Vagina (tissue), 2 donors: ENCODE measurements at regions not wholly inside any gene's neighbourhood (a gene's known extent, or its start where the extent isn't known, plus 50 kb on each side); places are given as distances from the start of the nearest gene placed in this dataset.

Source experiments
- DNase-seq, 2 donors: peaks; one replicate each; pipeline ENCODE4 v3.0.0-alpha.2; 2017; ENCODE audit errors: extremely low spot score in 2 of 2
- H3K27ac ChIP-seq: fragments of 200-600 bp; sonication (generic); one replicate; pipeline ENCODE4 v1.5.1; 2019
- H3K27me3 ChIP-seq: fragments of 200-600 bp; sonication (generic); one replicate; pipeline ENCODE4 v1.5.1; 2019
- H3K36me3 ChIP-seq, 2 donors: fragments of 200-600 bp; sonication (generic); one replicate each; pipeline ENCODE4 v1.5.1; 2017 to 2019
- H3K4me1 ChIP-seq: fragments of 200-600 bp; sonication (generic); one replicate; pipeline ENCODE4 v1.5.1; 2019
- H3K4me3 ChIP-seq, 2 donors: fragments of 200-600 bp; sonication (generic); 1 replicate in 1 of 2; 2 replicates in 1 of 2; pipeline ENCODE4 v1.5.1; 2016 to 2019
- H3K9me3 ChIP-seq: fragments of 200-600 bp; sonication (generic); one replicate; pipeline ENCODE4 v1.5.1; 2019
- POLR2A ChIP-seq, 2 donors: fragments of 450-650 bp; IDR thresholded peaks; one replicate each; pipeline ENCODE4 v1.6.1; 2017; ENCODE audit warnings: antibody characterized with exemption in 2 of 2, mild to moderate bottlenecking in 2 of 2, moderate library complexity in 2 of 2
- POLR2AphosphoS5 ChIP-seq, 2 donors: sonication (generic); formaldehyde crosslinking; IDR thresholded peaks; one replicate each; pipeline ENCODE4 v1.9.0; 2017; ENCODE audit warnings: antibody characterized with exemption in 2 of 2, mild to moderate bottlenecking in 2 of 2, low read depth in 1 of 2; ENCODE audit not compliant: insufficient read depth in 1 of 2
- intact Hi-C: fragments of 100-400 bp; cut with DNase I; formaldehyde crosslinking; loops from one replicate; pipeline ENCODE4 v1.15.1; 2023
- TF ChIP-seq, protein P1 (sequence below), 3 experiments: fragments of 450-650 bp in 2 of 3; fragments of 200-600 bp in 1 of 3; sonication (generic) in 1 of 3; IDR thresholded peaks; one replicate each; pipeline ENCODE4 v1.5.1; 2017 to 2019; ENCODE audit warnings: antibody characterized with exemption in 3 of 3, mild to moderate bottlenecking in 2 of 3, moderate library complexity in 2 of 3

DNA sequence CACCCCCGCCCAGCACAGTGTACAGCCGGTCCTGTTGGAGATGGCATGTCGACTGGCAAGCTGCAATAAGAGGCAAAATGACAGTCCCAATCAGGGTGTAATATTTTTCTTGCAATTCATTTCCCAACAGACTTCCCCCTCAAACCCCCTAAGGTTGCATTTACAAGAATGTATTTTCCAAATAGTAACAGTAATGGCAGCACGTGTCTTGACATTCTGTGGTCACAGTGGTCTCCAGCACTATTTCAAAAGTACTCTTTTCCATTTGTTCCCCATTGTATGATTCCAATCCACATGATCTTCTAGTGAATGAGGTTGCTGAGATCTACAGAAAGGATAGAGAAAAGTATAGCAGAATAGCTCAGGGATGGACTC, 97.8 kb upstream of the CARMIL1 start:
- H3K4me1 ChIP-seq = peaks cover 12% of the 10 kb centered on the region
- DNase-seq = no peak

DNA sequence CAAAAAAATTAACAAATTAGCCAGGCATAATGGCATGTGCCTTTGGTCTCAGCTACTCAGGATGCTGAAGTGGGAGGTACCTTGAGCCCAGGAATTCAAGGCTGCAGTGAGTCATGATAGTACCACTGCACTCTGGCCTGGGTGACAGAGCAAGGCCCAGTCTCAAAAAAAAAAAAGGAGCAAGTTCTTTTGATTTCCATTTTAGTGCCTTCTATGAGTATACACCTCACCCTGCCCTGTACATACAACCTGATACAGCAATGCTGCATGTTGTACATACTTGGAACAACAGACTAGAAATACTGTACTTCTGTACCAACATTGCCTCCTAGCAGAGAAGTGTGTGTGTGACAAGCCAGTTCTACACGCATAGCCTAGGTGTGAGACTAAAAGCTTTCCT, 97.3 kb upstream of the CARMIL1 start:
- no peaks in the 10 kb centered on the region for H3K9me3 ChIP-seq
- H3K4me1 ChIP-seq = peaks cover 12% of the 10 kb centered on the region
- TF ChIP-seq POLR2A (IDR thresholded peaks at IDR 0.05) (no peak), POLR2AphosphoS5 (IDR thresholded peaks at IDR 0.05; ENCODE audit: insufficient read depth in 1 of 2, low read depth in 1 of 2) (no peak)
- TF ChIP-seq, protein P1, sequence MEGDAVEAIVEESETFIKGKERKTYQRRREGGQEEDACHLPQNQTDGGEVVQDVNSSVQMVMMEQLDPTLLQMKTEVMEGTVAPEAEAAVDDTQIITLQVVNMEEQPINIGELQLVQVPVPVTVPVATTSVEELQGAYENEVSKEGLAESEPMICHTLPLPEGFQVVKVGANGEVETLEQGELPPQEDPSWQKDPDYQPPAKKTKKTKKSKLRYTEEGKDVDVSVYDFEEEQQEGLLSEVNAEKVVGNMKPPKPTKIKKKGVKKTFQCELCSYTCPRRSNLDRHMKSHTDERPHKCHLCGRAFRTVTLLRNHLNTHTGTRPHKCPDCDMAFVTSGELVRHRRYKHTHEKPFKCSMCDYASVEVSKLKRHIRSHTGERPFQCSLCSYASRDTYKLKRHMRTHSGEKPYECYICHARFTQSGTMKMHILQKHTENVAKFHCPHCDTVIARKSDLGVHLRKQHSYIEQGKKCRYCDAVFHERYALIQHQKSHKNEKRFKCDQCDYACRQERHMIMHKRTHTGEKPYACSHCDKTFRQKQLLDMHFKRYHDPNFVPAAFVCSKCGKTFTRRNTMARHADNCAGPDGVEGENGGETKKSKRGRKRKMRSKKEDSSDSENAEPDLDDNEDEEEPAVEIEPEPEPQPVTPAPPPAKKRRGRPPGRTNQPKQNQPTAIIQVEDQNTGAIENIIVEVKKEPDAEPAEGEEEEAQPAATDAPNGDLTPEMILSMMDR (IDR thresholded peaks at IDR 0.05) = no peak
- H3K27ac ChIP-seq = no peak overlapping the region
- intact Hi-C loops = loop anchor here (10.0 kb wide), 1 partner anchor 47 kb away; no protein-coding TSS in a partner anchor
- no peaks in the 10 kb centered on the region for H3K36me3 ChIP-seq
- no peak overlapping the region for H3K4me3 ChIP-seq
- H3K27me3 ChIP-seq = no peaks in the 10 kb centered on the region
- DNase-seq = no peak

More for the DNA sequence above, 97.8 kb upstream of the CARMIL1 start:
- intact Hi-C loops = loop anchor here (10.0 kb wide), 1 partner anchor 47 kb away; no protein-coding TSS in a partner anchor
- no peak overlapping the region for H3K27ac ChIP-seq
- H3K27me3 ChIP-seq = no peaks in the 10 kb centered on the region
- H3K9me3 ChIP-seq = no peaks in the 10 kb centered on the region
- TF ChIP-seq, protein P1 (IDR thresholded peaks at IDR 0.05) = no peak
- TF ChIP-seq POLR2AphosphoS5 (IDR thresholded peaks at IDR 0.05; ENCODE audit: insufficient read depth in 1 of 2, low read depth in 1 of 2) = no peak
- TF ChIP-seq POLR2A (IDR thresholded peaks at IDR 0.05) = no peak
- no peak overlapping the region for H3K4me3 ChIP-seq
- no peaks in the 10 kb centered on the region for H3K36me3 ChIP-seq

- no peak for DNase-seq
- H3K27me3 ChIP-seq = no peaks in the 10 kb centered on the region
- intact Hi-C loops = loop anchor here (10.0 kb wide), 1 partner anchor 52 kb away; no protein-coding TSS in a partner anchor
- TF ChIP-seq, protein P1 (IDR thresholded peaks at IDR 0.05) = no peak
- no peak overlapping the region for H3K4me3 ChIP-seq
- peaks cover 5% of the 10 kb centered on the region for H3K4me1 ChIP-seq
- no peak overlapping the region for H3K27ac ChIP-seq
- H3K9me3 ChIP-seq = no peaks in the 10 kb centered on the region
- H3K36me3 ChIP-seq = no peaks in the 10 kb centered on the region
Measured at GRCh38 chr6:25186919-25187318, 92.3 kb upstream of the CARMIL1 start.

GRCh38 chr6:25188232-25188631, 90.9 kb upstream of the CARMIL1 start:
- no peak for TF ChIP-seq POLR2A (IDR thresholded peaks at IDR 0.05)
- Histone ChIP-seq H3K4me3 (no peak overlapping the region), H3K9me3 (no peaks in the 10 kb centered on the region), H3K27ac (no peak overlapping the region), H3K27me3 (no peaks in the 10 kb centered on the region), H3K36me3 (no peaks in the 10 kb centered on the region), H3K4me1 (peaks cover 18% of the 10 kb centered on the region)
- no peak for DNase-seq
- intact Hi-C loops = loop anchor here (10.0 kb wide), 1 partner anchor 53 kb away; no protein-coding TSS in a partner anchor

- intact Hi-C loops = no loop called here
- no peak overlapping the region for H3K4me3 ChIP-seq
Measured at GRCh38 chr6:25192590-25193459, 86.3 kb upstream of the CARMIL1 start.

More at GRCh38 chr6:25192590-25193459, 86.3 kb upstream of the CARMIL1 start:
- Histone ChIP-seq H3K4me1 (peaks cover 29% of the 10 kb centered on the region), H3K9me3 (no peaks in the 10 kb centered on the region), H3K27ac (peak overlapping the region; percentile 88), H3K27me3 (no peaks in the 10 kb centered on the region), H3K36me3 (no peaks in the 10 kb centered on the region)
- no peak for DNase-seq
- no peak for TF ChIP-seq POLR2A (IDR thresholded peaks at IDR 0.05)
- TF ChIP-seq, protein P1 (IDR thresholded peaks at IDR 0.05) = no peak
- peak in 1 of 2 donors; percentile 68 for TF ChIP-seq POLR2AphosphoS5 (IDR thresholded peaks at IDR 0.05; ENCODE audit: insufficient read depth in 1 of 2, low read depth in 1 of 2)
